HL-60 (cell line): ENCODE measurements at regions not wholly inside any gene's neighbourhood (a gene's known extent, or its start where the extent isn't known, plus 50 kb on each side); places are given as distances from the start of the nearest gene placed in this dataset.

ENCODE experiments used
- DNase-seq, 2 experiments: peaks; one replicate each; pipeline ENCODE4 v3.0.0-alpha.2; 2010 to 2020; ENCODE audit warnings: low read depth in 1 of 2, low spot score in 1 of 2
- H3K27ac ChIP-seq: fragments of 250-450 bp; sonication (Bioruptor Pico); replicated peaks from 2 replicates; pipeline ENCODE4 v1.5.1; 2020; ENCODE audit warnings: mild to moderate bottlenecking, moderate library complexity
- H3K27me3 ChIP-seq: fragments of 250-450 bp; sonication (Bioruptor Pico); 2 replicates; pipeline ENCODE4 v1.5.1; 2021; ENCODE audit warnings: mild to moderate bottlenecking, moderate library complexity; ENCODE audit not compliant: insufficient read depth, poor library complexity, severe bottlenecking
- H3K4me3 ChIP-seq: replicated peaks from 2 replicates; pipeline ENCODE4 v1.5.1; 2011; ENCODE audit warnings: mild to moderate bottlenecking, control low read depth, low read length; ENCODE audit not compliant: insufficient read depth
- GABPA ChIP-seq: IDR thresholded peaks from 2 replicates; pipeline ENCODE4 v1.6.1; 2012; ENCODE audit warnings: low read depth
- POLR2AphosphoS5 ChIP-seq: IDR thresholded peaks from 2 replicates; pipeline ENCODE4 v1.6.1; 2012; ENCODE audit warnings: low read depth
- SPI1 ChIP-seq: IDR thresholded peaks from 2 replicates; pipeline ENCODE4 v1.6.1; 2012; ENCODE audit warnings: low read depth, mild to moderate bottlenecking, borderline replicate concordance
- TF ChIP-seq, protein P1 (sequence below): IDR thresholded peaks from one replicate; pipeline ENCODE4 v1.5.1; 2011; ENCODE audit warnings: low read length, control low read depth, inconsistent platforms; ENCODE audit not compliant: insufficient read depth
- TF ChIP-seq, protein P2 (sequence below): IDR thresholded peaks from 2 replicates; pipeline ENCODE4 v1.6.1; 2012; ENCODE audit warnings: low read depth; ENCODE audit not compliant: insufficient replicate concordance

DNA sequence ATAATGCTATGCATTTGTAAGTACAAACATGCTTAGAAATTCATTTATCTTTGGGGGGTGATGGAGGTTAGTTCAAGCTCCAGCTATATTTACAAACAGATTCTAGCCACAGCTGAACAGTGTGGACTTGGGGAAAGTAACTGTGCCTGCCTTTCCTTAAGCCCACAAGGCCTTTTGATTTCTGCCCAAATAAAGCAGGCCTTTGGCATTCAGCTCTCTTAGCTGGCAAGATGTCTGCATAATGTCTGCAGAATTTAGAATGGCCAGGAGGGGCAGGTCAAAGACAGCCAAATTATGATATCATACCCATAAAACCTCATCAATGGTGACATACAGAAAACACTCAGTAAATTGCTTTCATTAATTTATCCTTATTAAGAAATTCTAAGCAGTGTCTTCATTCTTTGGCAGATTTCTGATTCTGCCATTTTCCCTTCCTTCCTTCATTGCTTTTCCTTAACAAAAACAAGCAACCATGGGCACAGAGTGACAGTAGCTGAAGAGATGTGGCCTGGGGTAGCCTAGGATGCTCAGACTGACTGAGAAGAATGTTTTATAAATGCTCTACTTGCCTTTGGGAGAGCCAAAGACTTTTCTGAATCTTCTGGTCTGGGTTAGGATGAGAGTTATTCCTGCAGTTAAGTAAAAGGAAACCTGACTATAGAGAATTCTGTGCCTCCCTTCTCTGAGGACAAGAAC lies 538.7 kb upstream of the NR3C2 start:
- TF ChIP-seq, protein P1, sequence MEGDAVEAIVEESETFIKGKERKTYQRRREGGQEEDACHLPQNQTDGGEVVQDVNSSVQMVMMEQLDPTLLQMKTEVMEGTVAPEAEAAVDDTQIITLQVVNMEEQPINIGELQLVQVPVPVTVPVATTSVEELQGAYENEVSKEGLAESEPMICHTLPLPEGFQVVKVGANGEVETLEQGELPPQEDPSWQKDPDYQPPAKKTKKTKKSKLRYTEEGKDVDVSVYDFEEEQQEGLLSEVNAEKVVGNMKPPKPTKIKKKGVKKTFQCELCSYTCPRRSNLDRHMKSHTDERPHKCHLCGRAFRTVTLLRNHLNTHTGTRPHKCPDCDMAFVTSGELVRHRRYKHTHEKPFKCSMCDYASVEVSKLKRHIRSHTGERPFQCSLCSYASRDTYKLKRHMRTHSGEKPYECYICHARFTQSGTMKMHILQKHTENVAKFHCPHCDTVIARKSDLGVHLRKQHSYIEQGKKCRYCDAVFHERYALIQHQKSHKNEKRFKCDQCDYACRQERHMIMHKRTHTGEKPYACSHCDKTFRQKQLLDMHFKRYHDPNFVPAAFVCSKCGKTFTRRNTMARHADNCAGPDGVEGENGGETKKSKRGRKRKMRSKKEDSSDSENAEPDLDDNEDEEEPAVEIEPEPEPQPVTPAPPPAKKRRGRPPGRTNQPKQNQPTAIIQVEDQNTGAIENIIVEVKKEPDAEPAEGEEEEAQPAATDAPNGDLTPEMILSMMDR, result no peak
- TF ChIP-seq SPI1 (no peak), GABPA (no peak), POLR2AphosphoS5 (no peak)
- TF ChIP-seq, protein P2, sequence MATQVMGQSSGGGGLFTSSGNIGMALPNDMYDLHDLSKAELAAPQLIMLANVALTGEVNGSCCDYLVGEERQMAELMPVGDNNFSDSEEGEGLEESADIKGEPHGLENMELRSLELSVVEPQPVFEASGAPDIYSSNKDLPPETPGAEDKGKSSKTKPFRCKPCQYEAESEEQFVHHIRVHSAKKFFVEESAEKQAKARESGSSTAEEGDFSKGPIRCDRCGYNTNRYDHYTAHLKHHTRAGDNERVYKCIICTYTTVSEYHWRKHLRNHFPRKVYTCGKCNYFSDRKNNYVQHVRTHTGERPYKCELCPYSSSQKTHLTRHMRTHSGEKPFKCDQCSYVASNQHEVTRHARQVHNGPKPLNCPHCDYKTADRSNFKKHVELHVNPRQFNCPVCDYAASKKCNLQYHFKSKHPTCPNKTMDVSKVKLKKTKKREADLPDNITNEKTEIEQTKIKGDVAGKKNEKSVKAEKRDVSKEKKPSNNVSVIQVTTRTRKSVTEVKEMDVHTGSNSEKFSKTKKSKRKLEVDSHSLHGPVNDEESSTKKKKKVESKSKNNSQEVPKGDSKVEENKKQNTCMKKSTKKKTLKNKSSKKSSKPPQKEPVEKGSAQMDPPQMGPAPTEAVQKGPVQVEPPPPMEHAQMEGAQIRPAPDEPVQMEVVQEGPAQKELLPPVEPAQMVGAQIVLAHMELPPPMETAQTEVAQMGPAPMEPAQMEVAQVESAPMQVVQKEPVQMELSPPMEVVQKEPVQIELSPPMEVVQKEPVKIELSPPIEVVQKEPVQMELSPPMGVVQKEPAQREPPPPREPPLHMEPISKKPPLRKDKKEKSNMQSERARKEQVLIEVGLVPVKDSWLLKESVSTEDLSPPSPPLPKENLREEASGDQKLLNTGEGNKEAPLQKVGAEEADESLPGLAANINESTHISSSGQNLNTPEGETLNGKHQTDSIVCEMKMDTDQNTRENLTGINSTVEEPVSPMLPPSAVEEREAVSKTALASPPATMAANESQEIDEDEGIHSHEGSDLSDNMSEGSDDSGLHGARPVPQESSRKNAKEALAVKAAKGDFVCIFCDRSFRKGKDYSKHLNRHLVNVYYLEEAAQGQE, result no peak
- no peak overlapping the region for H3K4me3 ChIP-seq
- no peak for DNase-seq
- H3K27me3 ChIP-seq, result no peaks in the 10 kb centered on the region
- H3K27ac ChIP-seq, result no peak overlapping the region

DNA sequence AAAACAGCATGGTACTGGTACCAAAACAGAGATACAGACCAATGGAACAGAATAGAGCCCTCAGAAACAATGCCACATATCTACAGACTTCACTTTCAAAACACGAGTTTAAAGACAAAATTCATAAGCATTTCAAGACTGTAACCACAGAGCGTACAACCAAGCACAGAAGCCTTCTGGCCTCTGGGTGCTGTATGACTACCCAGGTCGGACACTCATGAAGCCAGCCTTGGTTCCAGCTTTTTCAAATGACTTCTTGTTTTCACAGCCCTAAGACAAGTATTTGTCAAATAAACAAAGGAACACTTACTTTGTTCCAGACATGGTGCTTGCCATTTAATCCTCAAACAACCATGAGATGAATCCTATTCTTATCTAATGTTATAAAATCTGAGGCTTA lies 536.1 kb upstream of the NR3C2 start:
- H3K4me3 ChIP-seq, result no peak overlapping the region
- no peaks in the 10 kb centered on the region for H3K27me3 ChIP-seq
- DNase-seq, result no peak
- TF ChIP-seq POLR2AphosphoS5 (no peak), SPI1 (no peak)
- TF ChIP-seq, protein P2, result no peak
- TF ChIP-seq, protein P1, result no peak
- no peak overlapping the region for H3K27ac ChIP-seq

DNA sequence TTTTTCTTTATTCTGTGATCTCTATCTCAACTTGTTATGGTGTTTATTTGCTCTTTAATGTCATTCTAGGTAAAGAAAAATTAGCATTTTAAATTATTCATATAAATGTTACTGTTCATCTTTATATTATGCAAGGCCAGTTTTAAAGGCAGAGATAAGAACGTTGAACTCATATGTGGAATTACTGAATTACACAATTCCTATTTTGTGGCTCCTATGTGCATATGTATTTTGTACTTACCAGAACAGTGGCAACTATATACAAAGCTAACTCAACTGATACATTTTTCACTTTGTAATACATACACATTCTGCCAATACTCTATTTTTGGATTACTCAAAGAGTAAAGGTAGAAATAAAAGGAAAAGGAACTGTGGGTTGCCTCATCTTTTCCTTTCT lies 533.2 kb upstream of the NR3C2 start:
- Histone ChIP-seq H3K4me3 (no peak overlapping the region), H3K27me3 (no peaks in the 10 kb centered on the region), H3K27ac (no peak overlapping the region)
- TF ChIP-seq POLR2AphosphoS5, result no peak
- TF ChIP-seq SPI1, result no peak
- TF ChIP-seq, protein P1, result no peak
- no peak for TF ChIP-seq GABPA
- TF ChIP-seq, protein P2, result no peak
- no peak for DNase-seq
